GM18858 (cell line): ENCODE measurements at regions not wholly inside any gene's neighbourhood (a gene's known extent, or its start where the extent isn't known, plus 50 kb on each side); places are given as distances from the start of the nearest gene placed in this dataset.

Experiments used
- ATAC-seq: cut with Tn5 transposase; IDR thresholded peaks from one replicate; pipeline ENCODE4 v1.9.1; 2021; ENCODE audit not compliant: unreplicated experiment

DNA sequence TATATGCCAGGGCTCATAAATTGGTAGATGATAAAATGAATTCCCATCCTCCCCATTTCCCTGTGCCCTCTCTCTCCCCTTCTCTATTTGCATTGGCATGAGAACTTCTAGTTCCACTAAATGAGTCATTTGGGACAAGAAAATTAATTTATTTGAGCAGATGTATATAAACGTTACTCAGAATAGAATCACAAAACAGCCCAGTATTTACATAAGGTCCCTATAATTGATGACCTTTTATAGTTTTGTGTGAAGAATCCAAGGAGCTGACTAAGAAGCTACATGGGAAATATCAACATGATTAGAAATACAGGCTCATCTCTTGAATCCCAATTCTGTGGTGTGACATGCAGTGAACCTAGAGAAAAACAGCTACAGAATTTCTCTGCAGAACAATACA, 617.7 kb upstream of the NR2F2 start:
- ATAC-seq, result no peak

DNA sequence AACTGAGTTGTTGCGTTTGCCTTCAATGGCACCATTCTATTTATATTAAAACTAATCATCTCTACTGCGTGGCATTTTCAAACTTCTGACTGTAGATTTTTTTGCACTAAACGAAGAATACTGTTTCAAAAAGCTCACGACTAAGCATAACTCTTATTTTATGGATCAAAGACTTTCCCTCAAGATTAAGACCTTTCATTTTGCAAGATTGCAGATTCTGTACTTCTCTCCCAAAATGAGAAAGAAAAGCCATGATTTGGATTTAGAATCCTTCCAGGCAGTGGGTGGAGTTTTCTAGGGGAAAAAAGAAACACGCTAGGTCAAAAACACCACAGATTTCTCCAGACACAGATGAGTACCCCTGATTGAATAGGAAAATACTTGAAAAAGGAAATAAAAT, 617.2 kb upstream of the NR2F2 start:
- no peak for ATAC-seq

DNA sequence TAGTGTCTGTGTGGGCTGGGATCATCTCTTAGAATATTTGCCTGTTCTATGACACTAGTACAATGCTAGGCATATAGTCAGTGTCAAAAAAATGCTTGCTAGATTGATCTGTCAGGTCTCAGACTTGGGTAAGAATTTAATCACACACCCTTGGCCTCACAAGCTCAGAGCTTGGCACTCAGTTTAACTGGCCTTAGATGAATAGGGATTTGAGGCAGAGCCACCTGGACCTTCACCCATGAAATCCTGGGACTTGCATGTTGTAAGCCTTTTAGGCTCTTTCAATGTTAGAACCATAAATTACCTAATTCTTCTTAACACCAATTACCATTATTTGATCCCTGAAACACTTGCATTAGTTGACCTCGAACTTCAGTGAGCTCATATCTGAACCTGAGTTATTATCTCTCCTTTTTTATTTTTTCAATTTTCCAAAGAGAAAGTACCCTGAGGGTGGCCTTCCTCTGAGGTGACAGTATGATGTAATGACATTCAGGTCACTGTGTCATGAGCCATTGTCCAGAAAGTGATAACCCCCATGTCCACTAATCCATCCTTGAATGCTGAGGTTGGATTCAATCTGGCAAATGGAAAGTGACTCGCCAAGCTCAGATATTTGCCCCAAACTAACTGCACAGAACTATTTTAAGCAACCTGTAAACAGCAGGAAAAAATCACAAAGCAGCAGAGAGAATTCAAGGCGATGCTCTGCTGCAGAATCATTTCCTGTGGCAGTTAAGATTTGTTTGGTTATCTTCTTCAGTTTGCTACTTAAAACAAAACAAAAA, 615.2 kb upstream of the NR2F2 start:
- no peak for ATAC-seq

DNA sequence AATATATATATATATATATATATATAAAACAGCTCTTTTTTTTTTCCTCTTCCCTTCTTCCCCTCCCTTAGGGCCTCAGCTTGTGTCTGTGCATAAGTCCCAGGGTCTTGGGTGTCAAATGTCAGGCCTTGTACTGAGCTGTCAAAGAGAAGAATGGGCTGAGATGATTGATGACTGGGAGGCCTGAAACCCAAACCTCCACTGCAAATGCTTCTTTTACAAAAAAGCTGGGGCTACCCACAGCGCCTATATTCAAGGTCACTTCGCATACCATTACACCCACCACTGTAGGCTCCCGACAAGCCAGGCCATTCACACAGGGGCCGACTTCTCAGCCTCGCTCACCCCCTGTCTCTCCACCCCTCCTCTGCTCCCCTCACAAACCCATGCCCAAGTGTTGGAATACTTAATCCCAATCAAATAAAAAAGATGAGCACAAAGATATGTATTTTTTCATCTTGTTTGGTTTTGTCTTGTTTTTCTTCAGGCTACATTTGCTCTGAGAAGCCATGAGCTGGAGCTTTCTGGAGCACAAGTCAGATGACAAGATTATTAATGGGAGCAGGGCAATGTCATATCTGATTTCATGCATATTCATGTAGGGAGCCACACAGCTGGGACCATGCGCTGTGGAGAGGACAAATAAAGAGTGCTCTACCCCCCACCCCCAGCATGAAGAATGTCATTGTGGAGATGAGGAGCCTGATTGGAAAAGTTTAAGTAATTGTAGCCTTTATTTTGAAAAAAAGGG, 614.4 kb upstream of the NR2F2 start:
- no peak for ATAC-seq

DNA sequence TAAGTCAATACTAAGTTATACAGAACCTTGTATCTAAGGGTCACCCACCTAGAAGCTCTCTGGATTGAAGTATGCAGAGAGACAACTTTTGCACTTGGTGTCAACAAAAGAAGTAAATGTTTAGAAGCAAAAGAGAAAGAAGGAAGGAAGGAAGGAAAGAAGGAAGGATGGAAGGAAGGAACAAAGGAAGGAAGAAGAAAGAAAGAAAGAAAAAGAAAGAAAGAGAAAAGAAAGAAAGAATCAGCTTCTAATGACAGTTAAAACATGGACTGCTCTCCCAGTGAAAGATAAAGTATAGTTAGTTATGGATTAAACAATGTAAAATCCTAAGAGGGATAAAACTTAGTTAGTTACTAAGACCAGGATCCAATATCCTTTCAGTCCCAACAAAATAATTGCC, 613.8 kb upstream of the NR2F2 start:
- ATAC-seq, result no peak

DNA sequence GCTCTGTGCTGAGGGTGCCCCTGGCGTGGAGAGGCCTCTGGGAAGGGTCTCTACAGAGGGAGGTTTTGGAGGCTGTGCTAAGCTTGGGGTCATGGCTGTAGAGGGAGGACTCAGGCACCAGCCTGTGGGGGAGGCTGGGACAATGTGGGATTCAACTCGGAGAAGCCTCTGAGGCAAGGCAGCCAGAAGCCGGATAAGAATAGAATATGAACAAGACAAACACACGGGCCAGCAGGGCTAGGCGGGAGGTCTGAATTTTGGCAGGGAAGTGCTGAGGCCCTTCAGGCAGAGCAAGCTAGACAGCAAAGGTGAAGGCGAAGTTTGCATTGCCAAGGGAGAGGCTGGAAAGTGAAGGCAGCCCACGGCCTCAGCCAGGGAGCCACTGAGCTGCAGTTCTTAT, 612.1 kb upstream of the NR2F2 start:
- ATAC-seq, result no peak

DNA sequence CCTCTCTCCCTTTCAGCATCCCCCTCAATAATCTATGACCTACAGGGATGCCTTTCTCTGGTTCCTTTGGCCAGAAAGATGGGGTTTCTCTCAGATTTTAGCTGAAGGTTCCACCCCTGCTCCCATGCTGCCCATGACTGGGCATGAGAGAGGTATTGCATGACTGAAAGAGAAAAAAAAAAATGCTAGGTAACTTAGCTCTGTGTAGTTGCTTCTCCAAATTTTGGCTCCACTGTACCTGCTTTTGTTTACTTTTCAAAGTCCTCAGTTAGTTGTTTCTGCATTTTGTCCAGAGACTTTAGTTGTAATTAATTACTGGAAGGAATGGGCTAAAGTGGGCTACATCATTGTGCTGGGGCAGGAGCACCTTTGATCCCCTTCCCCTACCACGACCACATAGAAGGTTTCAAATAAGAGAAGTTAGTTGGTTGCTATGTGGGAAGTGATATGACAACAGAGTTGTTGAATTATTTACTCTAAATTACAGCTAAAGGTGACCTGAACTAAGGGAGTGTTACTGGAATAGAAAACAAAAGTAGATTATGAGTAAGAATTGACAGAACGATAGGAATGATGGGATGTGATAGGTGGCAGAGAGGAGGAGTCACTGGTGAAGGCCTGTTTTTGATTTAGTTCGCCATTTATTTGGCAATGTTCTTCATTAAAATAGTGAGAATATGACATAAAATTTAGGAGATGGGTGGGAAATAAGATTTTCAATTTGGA, 605.4 kb upstream of the NR2F2 start:
- ATAC-seq, result no peak

DNA sequence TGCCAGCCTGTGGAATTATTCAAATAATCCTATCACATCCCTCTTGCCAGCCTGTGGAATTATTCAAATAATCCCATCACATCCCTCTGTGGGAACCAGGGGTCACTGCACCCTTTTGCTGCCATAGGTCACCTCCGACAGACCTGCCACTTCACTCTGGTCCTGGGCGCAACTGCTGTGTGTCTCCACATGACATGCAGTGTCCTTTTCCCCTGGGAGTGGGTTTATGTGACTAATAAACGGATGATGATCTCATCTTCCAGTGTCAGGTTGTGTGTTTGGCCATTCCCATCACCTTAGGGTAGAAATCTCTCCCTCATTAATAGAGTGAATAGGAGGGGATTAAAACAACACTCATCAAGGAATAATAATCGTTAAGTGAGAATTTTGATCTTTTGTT, 603.6 kb upstream of the NR2F2 start:
- ATAC-seq, result no peak

DNA sequence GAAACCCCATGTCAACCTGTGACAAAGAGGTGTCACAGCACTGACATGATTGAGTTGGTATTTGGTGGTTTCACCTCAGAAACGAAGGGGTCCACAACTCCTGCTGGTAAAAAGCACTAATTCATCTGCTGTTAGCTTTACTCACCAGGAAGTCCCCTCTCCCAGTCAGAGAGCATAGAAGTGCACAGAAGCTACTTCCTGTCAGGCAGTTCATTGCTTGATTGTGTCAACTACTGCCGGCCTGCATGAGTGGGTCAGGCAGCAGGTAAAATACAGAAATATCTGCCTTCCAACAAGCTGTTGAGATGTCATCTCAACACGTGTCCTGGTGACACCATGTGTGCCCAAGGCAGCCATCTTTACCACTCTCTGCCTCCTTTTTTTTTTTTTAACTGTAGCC, 596.6 kb upstream of the NR2F2 start:
- ATAC-seq, result no peak

DNA sequence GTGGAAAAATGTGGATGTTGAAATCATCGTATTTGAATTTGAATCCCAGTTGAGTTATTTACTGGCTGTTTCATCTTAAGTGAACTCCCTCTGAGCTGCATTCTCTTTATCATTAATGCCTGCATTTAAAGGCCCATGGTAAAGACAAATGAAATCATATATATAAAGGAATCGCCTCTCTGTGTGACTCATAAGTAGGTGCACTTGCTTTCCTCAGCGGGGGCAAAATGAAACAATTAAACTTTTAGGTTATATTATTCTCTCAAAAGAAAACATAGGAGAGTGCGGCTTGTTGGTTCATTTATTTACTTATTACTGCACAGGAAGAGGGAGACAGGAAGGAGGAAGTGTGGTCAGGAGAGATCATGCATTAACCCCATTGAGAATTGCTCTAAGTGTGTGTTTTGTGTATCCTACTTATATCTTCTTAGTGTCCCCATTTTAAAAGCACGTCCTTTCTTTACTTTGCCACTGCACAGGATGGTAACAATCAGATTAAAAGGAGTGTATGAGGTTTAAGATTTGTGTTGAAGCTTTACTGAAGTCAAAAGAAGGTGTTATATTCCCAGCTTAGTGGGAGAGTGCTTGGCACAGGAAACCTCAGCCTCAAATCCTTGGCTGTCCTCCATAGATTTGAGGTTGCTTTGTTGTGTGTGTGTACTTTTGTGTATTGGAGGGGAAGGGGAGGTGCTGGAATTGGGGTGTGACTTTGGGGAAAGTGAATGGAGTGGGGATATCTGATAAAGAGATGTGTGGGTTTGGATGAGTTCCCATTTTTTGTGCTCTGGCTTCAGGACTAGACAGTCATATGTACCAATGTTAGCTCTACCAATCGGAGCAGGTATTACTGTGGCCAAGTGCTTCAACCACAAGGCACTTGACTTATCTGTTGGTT, 595.8 kb upstream of the NR2F2 start:
- no peak for ATAC-seq

DNA sequence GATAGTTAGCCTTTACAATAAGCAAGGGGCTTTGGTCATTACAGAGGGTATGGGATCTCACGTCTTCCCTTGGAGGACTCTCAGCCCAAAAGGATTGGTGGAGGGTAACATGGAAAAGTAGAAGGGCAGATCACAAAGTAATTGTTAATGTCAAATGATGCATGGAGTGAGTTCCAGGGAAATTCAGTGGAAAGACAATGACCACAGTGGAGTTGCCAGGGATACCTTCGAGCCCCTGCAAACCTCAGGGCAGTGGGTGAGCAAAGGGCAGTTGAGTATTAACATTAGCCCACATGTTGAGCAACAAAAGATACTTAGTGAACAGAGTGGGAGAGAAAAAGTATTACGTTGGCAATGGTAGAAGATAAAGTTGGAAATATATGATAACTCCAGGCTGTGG, 593.4 kb upstream of the NR2F2 start:
- no peak for ATAC-seq

DNA sequence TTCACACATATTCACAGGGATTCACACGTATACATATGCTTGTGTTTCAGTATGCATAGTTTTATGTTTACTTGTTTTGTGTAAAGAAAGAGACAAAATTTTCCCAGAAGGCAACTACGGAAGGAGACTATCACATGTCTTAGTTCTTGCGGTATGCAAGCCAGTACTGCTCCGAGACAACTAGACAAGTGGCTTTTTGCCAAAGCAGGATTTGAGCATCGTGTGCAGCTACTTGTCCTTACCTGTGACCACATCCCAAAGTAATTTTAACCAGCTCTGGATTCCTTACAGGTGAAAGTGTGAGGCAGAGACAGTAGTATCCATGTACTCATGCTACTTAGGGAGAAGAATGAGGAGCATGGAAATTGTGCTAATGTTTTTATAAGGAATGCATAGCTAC, 591.4 kb upstream of the NR2F2 start:
- no peak for ATAC-seq

DNA sequence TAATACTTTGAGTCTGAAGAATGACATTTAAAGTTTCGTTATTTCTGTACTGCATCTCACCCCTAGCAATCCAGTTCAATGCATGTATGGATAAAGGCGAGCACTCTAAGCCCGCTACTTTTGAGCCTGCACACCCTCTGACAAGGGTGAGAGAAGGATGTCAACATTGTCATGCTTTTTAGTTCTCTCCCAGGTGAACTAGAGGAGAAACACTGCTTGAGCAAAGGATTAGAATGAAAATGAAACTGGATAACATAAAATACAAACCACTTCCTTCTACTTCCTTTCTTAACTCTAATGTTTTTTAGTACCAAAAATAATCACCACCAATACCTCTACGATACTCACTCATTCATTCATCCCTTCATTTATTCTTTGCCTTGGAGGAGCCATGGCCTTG, 588.7 kb upstream of the NR2F2 start:
- no peak for ATAC-seq

DNA sequence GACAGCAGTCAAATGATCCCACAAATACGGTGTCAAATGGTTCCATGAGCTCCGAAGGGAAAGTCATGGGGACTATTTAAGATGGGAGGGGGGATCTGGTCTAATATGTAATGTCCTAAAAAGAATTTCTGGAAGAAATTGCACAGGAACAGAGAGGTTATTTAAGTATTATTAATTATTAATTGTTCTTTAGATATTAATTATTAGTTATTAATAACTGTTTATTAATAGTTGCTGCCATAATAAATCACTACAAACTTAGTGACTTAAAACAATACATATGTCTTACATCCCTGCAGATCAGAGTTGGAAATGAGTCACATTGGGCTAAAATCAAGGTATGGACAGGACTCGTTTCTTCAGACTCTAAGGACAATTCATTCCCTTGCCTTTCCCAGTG, 588.2 kb upstream of the NR2F2 start:
- ATAC-seq, result no peak

DNA sequence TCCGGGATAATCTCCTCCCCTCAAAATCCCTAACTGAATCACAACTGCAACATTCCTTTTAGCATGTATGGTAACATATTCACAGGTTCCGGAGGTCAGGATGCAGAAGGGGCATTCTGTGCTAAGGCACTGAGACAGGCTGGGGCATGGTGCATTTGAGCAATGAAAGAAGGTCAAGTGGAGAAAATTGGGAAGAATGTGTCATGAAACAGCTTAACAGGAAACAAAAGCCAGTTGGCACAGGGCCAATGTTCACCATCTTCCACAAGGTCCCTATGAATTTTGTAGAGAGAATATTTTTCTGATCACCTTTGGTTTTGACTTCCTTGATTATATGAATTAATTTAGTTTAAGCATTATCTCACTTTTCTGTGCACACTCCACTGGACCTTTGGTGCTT, 587.7 kb upstream of the NR2F2 start:
- no peak for ATAC-seq

DNA sequence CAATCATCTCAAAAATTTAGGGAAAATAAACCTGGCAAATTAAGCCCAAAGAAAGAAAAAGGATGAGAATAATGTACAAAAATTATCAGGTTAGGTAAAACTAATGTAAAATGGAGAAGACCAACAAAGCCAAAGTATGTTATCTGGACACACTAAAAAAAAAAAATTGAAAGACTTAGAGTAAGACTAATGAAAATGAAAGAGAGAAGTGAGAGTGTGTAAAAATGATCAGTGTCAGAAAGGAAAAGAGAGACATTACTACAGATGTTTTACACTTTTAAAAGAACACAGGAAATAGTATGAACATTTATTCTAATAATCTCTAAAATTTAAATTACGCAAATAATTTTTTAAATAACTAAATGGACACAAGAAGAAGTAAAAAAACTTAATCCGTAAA, 573.3 kb upstream of the NR2F2 start:
- ATAC-seq, result no peak

DNA sequence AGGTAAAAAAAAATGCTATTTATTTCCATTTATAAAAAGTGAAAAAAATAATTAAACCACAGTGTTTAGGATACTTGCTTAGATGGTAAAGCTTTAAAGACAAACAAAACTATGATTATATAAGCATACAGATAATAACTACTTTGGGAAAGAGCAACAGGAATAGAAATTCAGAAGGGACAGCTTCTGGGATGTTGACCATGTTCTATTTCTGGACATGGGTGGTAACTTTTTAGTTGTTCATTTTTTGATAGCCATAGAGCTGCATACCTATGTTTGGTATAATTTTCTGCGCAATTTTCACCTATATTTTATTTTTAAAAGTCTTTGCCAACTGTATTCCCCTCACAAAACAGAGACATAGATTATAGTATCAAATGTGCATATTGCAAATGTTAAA, 572.0 kb upstream of the NR2F2 start:
- ATAC-seq, result no peak

DNA sequence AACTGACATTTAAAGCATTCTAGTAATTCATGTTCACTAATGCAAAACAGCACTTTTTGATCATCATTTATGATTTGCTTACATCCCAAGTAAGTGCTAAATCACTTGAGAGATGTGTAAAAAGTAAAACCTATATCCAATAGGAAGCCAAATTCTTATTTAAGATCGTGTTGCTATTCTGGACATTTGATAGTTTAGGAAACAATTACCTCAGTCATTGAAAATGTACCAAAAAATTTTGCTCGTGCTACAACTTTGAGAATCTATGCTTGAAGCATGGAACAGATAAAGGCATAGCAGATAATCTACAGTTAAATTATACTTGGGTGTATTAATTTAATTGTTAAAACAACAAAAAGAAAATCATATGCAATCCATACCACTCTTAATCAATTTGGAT, 571.6 kb upstream of the NR2F2 start:
- no peak for ATAC-seq

DNA sequence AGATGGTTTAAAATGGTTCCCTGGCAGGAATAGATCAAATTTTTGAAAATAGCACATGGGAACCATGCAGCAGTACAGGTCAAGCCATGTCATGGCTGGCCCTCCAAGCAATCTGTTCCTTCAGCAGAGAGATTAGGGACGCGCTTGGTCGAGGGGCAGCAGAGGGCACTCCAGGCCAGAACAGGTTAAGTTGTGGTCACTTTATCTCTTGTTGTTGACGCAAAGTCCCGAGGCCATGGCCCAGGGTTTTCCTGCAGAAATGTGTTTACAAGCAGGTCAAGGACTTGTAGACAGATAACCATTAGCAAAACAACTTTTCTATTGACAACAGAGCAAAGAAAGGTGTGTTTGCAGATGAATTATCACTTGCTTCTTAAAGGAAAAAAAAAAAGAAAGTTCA, 570.0 kb upstream of the NR2F2 start:
- ATAC-seq, result no peak

DNA sequence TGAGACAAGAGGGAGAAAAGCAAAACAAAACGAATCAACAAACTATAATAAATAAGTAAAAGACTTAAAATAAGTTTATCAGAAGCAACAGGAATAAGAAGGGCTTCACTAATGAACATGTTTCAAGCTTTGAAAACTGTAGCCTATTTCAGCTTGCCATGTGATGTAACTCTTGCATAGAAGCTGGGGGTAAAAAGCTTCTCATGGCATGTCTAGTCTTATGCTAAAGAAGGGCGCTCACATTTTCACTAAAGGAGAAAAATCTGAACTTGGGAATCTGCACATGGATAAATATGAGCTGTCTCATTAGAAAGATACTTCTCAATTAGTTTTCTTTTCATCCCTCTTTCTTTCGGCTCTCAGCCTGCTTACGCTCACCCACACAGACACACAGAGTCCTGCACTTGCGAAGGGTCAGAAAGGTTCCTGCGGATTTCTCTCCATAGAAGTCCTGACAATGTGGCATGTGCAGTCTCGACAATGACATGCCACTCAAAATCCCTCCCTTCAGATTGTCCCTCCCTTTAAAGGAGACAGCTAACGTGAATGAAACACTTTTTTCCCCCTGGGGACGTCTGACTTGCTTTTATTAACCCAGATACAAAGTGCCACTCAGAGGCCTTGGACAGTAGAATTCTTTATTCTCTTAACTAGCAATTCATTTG, 568.9 kb upstream of the NR2F2 start:
- ATAC-seq, result no peak

DNA sequence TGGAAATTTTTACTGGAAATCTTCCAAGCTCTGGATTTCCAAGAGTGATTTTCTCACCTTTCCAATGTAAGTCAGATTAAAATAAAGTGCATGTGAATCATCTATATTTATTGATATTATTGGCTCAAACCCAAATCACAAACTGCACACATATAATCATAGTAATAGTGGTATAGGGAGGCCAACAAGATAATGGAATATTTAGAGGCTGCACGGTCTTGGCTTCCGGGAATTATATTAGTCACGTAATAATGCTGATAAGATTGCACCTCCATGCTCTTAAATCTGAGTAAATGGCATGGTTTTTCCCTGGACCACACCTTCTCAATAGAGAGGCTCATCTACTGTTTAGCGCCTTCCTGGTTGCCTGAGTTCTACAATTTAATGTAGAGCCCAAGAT, 567.1 kb upstream of the NR2F2 start:
- no peak for ATAC-seq
